Transverse colon (tissue), 4 donors: ENCODE measurements at regions not wholly inside any gene's neighbourhood (a gene's known extent, or its start where the extent isn't known, plus 50 kb on each side); places are given as distances from the start of the nearest gene placed in this dataset.

Source experiments
- EP300 ChIP-seq: sonication (generic); formaldehyde crosslinking; IDR thresholded peaks from one replicate; pipeline ENCODE4 v1.6.1; 2017; ENCODE audit warnings: antibody characterized with exemption, low read depth
- POLR2A ChIP-seq: fragments of 450-650 bp; IDR thresholded peaks from one replicate; pipeline ENCODE4 v1.6.1; 2016; ENCODE audit warnings: antibody characterized with exemption, mild to moderate bottlenecking, moderate library complexity
- POLR2AphosphoS5 ChIP-seq, 3 donors: sonication (generic); formaldehyde crosslinking; IDR thresholded peaks; one replicate each; pipeline ENCODE4 v1.6.1; 2016; ENCODE audit warnings: antibody characterized with exemption in 3 of 3
- TF ChIP-seq, protein P1 (sequence below), 5 experiments: fragments of 200-600 bp in 3 of 5; fragments of 450-650 bp in 2 of 5; sonication (generic) in 3 of 5; IDR thresholded peaks; 1 replicate in 2 of 5; 2 replicates in 3 of 5; pipeline ENCODE4 v1.5.1; 2016 to 2017; ENCODE audit warnings: antibody characterized with exemption in 5 of 5, inconsistent platforms in 3 of 5, mild to moderate bottlenecking in 2 of 5, moderate library complexity in 1 of 5

DNA sequence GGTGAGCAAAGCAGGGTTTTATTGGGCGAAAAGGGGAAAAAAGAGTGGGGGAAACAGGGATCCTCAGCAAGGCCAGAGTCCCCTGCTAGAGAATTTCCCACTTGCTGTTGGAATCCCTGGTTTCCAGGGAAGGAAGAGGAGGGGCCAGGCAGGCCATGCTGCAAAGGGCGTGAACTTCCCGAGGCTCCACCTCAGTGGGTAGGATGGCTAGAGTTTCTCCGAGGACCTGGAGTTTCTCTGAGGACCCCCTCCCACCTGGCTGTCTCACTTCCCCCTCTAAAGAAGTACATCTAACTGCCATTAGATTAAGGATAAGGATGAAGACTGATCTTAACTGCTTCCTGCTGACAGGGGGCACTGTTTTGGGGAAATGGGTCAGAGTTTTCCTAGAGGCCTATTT is 1239.3 kb upstream of the GJE1 start:
- TF ChIP-seq POLR2AphosphoS5 (IDR thresholded peaks at IDR 0.05), result no peak
- TF ChIP-seq POLR2A, result no peak
- TF ChIP-seq, protein P1, sequence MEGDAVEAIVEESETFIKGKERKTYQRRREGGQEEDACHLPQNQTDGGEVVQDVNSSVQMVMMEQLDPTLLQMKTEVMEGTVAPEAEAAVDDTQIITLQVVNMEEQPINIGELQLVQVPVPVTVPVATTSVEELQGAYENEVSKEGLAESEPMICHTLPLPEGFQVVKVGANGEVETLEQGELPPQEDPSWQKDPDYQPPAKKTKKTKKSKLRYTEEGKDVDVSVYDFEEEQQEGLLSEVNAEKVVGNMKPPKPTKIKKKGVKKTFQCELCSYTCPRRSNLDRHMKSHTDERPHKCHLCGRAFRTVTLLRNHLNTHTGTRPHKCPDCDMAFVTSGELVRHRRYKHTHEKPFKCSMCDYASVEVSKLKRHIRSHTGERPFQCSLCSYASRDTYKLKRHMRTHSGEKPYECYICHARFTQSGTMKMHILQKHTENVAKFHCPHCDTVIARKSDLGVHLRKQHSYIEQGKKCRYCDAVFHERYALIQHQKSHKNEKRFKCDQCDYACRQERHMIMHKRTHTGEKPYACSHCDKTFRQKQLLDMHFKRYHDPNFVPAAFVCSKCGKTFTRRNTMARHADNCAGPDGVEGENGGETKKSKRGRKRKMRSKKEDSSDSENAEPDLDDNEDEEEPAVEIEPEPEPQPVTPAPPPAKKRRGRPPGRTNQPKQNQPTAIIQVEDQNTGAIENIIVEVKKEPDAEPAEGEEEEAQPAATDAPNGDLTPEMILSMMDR (IDR thresholded peaks at IDR 0.05), result no peak
- no peak for TF ChIP-seq EP300
